ENCODE measurements at regions not wholly inside any gene's neighbourhood (a gene's known extent, or its start where the extent isn't known, plus 50 kb on each side); places are given as distances from the start of the nearest gene placed in this dataset.

DNA sequence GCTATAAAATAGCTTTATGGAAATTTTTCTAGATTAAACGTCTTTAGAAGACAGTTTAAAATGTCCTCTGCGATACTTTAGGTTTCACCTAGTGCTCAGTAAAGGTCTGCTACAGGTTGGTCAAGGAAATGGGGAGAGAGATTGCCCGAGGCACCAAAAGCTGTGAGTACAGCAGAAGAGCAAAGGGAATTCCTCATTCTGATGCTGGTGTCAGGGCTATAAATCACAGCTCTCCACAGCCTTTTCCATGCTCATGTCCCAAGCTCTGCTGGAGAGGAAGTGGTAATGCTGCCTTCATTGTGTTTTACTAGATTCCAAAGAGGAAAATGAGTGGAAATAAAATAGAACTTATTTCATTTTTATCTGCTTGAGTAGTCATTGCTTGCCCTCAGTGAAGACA, 2060.4 kb downstream of the ARAP2 start:
- H3K4me3 ChIP-seq (ENCODE audit: low read length), result no peak overlapping the region
- TF ChIP-seq, protein P1, sequence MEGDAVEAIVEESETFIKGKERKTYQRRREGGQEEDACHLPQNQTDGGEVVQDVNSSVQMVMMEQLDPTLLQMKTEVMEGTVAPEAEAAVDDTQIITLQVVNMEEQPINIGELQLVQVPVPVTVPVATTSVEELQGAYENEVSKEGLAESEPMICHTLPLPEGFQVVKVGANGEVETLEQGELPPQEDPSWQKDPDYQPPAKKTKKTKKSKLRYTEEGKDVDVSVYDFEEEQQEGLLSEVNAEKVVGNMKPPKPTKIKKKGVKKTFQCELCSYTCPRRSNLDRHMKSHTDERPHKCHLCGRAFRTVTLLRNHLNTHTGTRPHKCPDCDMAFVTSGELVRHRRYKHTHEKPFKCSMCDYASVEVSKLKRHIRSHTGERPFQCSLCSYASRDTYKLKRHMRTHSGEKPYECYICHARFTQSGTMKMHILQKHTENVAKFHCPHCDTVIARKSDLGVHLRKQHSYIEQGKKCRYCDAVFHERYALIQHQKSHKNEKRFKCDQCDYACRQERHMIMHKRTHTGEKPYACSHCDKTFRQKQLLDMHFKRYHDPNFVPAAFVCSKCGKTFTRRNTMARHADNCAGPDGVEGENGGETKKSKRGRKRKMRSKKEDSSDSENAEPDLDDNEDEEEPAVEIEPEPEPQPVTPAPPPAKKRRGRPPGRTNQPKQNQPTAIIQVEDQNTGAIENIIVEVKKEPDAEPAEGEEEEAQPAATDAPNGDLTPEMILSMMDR (conservative IDR thresholded peaks at IDR 0.05; ENCODE audit: low read length), result no peak
- no peak for DNase-seq (ENCODE audit: low read depth)

DNA sequence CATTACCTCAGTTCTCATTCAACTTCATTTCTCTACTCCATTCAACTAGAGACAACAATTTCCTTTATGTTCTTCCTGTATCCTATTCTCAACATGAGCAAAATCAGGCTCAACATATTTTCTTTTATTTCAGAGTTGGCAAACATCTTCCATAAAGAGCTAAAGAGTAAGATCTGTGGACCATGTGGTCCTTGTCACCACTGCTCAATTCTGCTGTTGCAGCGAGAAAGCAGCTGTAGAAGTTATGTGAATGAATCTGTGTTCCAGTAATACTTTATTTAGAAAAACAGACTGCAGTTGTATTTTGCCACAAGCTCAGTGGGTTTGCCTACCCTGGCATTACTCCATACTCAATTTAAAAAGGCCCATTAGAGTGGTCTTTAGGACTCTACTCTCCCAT, 2057.3 kb downstream of the ARAP2 start:
- TF ChIP-seq, protein P1 (conservative IDR thresholded peaks at IDR 0.05; ENCODE audit: low read length), result no peak
- no peak for DNase-seq (ENCODE audit: low read depth)
- H3K4me3 ChIP-seq (ENCODE audit: low read length), result no peak overlapping the region

DNA sequence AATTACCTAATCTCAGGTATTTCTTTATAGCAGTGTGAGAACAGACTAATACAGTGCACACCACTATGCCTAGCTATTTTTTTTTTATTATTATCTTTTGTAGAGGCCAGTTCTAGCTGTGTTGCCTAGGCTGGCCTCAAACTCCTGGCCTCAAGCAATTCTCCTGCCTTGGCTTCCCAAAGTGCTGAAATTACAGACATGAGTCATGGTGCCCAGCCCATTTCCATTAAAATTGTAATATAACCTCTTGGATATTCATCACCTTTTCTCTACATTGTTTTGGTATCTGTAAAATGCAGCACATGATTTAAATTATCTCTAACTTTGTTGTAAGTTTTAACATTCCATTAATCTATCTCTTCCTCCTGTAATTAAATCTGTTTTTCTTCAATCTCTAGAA, 2052.9 kb downstream of the ARAP2 start:
- TF ChIP-seq, protein P1 (conservative IDR thresholded peaks at IDR 0.05; ENCODE audit: low read length), result no peak
- no peak for DNase-seq (ENCODE audit: low read depth)
- H3K4me3 ChIP-seq (ENCODE audit: low read length), result no peak overlapping the region

DNA sequence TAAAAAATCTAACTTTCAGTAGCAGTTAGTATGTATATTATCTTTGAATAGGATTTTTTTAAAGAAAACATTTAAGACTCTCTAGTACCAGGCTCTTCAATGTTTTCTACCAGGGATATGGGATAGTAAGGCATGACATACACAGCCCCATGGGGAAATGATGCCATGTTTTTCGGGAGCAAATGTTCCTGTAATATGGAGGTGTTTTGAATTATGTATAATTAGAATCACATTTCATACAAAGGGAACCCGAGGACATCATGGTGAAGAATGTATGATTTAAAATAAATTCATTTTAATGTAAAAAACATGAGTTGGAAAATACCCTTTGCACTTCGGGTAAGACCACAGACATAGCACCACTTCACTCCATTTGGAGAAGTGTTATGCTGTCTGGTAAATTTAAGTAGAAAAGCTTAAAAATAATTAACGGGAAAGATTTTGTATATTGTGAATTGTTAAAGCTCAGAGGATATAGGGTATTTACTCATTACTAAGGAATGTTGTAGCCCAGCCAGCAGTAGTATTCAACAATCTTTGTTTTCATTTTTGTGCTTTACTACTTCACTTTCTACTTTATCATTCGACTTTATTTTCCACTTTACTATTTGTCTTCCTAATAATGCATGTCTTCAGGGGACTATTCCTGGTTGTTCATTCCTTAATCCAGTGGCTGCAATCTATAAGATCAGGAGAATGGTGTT, 2050.7 kb downstream of the ARAP2 start:
- DNase-seq (ENCODE audit: low read depth), result peak; percentile 40

DNA sequence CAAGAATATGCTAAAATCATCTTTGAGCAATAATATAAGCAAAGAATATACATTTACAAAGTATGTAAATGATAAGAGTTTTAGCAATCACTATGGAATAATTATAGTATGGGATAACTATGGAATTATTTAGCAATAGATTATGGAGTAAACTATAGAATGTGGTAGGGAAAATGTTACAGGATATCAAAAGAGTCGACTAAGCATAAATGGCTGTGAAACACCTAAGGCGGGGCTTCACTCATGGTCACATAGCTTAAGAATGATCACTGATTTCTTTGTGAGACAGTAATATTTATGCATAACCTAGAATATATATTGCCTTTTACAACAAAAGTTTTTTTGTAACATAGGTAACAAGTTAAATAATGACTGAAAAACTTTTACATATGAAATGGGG, 2049.7 kb downstream of the ARAP2 start:
- no peak overlapping the region for H3K4me3 ChIP-seq (ENCODE audit: low read length)
- TF ChIP-seq, protein P1 (conservative IDR thresholded peaks at IDR 0.05; ENCODE audit: low read length), result no peak
- DNase-seq (ENCODE audit: low read depth), result no peak

More for the DNA sequence above, 2050.7 kb downstream of the ARAP2 start:
- no peak overlapping the region for H3K4me3 ChIP-seq (ENCODE audit: low read length)
- TF ChIP-seq, protein P1 (conservative IDR thresholded peaks at IDR 0.05; ENCODE audit: low read length), result no peak

DNA sequence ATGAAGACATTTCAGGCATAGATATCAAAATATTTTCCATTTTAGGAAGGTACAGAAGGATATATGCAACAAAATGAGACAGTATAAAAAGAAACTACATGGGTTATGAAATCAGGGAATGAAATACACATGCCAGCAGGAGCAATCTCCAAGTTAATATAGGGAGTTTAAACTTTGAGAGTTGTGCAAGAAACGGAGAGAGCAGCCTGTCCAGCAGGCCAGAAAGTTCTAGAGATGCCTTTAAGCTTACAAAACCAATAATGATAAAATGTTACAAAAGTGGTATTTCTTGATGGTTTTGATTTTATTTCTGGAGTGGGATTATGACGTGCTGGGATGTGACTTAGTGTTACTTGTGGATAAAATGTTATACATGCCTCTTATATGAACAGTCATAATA, 2047.9 kb downstream of the ARAP2 start:
- peak; percentile 31 for DNase-seq (ENCODE audit: low read depth)
- H3K4me3 ChIP-seq (ENCODE audit: low read length), result no peak overlapping the region
- TF ChIP-seq, protein P1 (conservative IDR thresholded peaks at IDR 0.05; ENCODE audit: low read length), result no peak

DNA sequence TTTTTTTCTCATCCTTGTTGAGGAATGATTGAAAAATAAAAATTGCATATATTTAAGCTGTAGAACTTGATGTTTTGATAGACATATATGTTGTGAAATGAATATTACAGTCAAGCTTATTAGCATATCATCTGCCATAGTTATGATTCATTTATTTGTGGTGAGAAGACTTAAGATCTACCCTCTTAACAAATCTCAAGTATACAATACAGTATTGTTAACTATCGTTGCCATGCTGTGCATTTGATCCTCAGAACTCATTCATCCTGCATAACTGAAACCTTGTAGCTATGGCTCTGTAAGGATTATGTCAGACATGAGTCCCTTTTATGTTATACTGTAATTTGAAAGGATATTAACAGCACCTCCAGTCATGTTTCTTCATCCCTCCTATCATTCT, 2045.3 kb downstream of the ARAP2 start:
- no peak overlapping the region for H3K4me3 ChIP-seq (ENCODE audit: low read length)
- no peak for DNase-seq (ENCODE audit: low read depth)
- TF ChIP-seq, protein P1 (conservative IDR thresholded peaks at IDR 0.05; ENCODE audit: low read length), result no peak
